K562 (cell line): ENCODE measurements at regions not wholly inside any gene's neighbourhood (a gene's known extent, or its start where the extent isn't known, plus 50 kb on each side); places are given as distances from the start of the nearest gene placed in this dataset.

Experiments
- TEAD2 ChIP-seq: fragments of 450-650 bp; IDR thresholded peaks from 2 replicates; pipeline ENCODE4 v1.6.1; 2016; ENCODE audit warnings: missing genetic modification characterization, control low read depth, missing compliant biosample characterization
- TF ChIP-seq, protein P1 (sequence below): fragments of 150-350 bp; conservative IDR thresholded peaks from 2 replicates; pipeline ENCODE4 v1.6.1; 2014; ENCODE audit warnings: low read length

DNA sequence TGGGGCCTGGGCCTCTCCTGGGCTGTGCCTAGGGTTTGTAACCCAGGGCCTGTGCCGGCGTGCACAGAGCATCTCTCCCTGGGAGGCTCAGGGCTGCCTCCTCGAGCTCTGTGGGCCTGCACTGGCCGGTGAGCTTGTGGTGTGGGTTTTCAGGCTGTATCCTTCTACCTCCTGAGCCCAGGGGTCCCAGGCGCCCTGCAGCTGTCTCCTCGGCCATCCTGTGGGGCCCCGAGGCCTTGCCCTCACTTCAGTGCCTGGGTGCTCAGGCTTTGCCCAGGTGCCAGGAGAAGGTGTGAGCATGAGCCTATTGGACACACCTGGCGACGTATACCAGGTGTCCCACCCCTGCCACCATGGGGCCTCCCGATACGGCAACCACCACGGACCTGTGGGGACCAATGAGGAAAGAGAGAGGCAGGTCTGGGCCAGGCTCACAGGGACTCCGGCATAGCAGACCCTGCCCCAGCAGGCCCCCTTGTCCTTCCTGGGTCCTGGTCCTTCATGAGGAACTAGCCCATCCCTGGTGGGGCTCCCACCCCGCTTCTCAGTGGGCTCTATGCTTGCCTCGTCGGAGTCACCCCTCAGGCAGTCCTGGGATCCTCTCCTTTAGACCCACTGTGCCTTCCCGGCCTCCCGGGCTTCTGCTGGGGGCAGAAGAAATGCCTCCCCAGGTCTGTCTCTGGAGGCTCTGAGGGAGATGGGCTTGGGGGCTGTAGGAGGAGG is 400.2 kb downstream of the TMEM121 start:
- TF ChIP-seq TEAD2 (tag), result no peak
- TF ChIP-seq, protein P1, sequence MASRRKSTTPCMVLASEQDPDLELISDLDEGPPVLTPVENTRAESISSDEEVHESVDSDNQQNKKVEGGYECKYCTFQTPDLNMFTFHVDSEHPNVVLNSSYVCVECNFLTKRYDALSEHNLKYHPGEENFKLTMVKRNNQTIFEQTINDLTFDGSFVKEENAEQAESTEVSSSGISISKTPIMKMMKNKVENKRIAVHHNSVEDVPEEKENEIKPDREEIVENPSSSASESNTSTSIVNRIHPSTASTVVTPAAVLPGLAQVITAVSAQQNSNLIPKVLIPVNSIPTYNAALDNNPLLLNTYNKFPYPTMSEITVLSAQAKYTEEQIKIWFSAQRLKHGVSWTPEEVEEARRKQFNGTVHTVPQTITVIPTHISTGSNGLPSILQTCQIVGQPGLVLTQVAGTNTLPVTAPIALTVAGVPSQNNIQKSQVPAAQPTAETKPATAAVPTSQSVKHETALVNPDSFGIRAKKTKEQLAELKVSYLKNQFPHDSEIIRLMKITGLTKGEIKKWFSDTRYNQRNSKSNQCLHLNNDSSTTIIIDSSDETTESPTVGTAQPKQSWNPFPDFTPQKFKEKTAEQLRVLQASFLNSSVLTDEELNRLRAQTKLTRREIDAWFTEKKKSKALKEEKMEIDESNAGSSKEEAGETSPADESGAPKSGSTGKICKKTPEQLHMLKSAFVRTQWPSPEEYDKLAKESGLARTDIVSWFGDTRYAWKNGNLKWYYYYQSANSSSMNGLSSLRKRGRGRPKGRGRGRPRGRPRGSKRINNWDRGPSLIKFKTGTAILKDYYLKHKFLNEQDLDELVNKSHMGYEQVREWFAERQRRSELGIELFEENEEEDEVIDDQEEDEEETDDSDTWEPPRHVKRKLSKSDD, result no peak
